CD4-positive, alpha-beta T cell treated with Interleukin-1 beta for 1 hour (primary cell): ENCODE measurements at regions not wholly inside any gene's neighbourhood (a gene's known extent, or its start where the extent isn't known, plus 50 kb on each side); places are given as distances from the start of the nearest gene placed in this dataset.

ENCODE experiments used
- DNase-seq, 2 donors: peaks; one replicate each; pipeline ENCODE4 v3.0.0-alpha.2; 2020 to 2022

DNA sequence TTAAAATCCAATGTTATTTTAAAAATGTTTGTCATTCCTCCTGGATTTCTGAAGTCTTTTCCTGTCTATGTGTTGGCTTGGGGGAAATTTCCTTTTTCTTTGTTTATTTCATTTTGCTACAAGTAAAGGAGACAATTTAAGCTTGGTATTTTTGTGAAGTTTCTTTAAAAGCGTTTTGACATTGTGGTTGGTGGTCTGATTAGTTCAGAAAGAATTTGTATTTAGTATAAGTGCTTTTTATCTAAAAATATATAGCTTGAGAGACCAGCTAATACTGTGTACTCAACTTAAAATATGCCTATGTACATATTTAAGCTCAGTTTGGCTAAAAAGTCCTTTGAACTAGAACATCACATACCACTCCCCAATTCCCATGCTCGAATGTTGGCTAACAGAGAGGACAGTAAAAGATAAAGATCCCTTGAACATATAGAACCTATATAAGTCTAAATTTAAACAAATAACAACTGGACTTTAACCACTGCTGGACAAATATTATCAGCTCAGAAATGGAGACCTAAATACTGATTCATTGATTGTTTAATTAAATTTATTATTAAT is 237.6 kb downstream of the TLE4 start:
- no peak for DNase-seq

GRCh38 chr9:79807971-79808370 is 236.2 kb downstream of the TLE4 start:
- no peak for DNase-seq

DNA sequence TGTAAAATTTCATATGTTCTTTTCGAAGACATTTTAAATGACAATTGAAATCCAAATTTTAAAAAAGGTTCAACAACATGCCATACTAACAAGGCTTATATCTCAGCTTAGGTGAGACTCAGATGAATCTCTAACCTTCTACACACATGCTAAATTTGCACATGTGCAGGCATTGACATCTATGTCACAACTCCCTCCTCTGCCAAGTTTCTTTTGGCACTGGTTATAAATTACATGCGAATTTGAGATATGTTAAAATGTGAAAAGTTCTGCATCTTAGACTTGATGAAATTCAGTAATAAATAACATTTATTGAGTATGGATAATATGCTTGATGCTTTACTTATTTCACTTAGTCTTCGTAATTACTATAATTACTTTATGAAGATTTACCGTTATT is 234.3 kb downstream of the TLE4 start:
- DNase-seq = no peak

- no peak for DNase-seq
Observed at GRCh38 chr9:79801459-79801858, 229.7 kb downstream of the TLE4 start.

GRCh38 chr9:79800578-79800977 is 228.8 kb downstream of the TLE4 start:
- no peak for DNase-seq

DNA sequence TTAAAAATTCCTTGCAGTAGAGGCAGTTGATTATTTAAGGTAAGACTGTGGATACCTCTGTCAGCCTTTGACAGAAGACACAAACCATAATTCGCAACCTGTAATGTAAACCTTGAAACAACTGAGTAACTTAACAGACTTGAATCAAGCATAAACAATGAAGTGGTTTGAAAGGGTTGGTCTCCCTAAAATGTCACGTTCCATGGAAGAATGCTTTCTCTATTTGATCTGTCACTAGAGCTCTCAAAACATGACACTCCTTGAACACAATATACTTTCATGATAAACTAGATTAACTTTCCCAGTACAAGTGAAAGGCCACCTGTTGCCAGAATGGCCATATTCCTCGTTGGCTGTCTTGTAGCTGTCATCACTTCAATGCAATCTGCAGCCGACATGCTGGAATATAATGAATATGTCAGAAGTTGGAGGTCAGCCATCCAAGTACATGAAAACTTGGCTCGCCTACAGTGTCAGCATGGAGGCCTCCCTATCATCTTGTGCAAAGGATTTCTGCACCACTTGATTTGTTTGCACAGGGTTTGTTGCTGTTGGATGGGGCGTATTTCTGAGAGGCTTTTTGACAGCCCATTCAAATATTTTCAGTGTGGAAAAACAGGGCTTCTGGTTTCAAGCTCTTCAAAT is 228.0 kb downstream of the TLE4 start:
- DNase-seq = no peak

DNA sequence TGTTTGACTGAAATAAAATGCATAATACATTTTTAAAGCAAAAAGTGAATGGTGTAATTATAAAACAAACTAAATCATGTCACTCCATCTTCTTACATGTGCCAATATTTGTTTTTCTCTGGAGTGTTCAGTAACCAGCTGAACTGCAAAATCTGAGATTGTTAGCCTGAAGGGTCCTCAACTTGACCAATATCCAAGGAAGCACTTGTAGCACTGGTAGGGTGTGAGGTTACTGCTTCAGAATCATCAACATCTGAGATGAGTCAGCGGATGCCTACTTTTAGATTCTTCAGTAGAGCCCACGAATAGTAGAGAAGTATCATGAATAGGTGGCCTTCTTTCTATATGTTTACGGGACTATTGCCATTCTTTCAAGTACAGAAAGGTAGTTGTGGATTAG is 226.7 kb downstream of the TLE4 start:
- DNase-seq = no peak

- DNase-seq = no peak
Observed at GRCh38 chr9:79796411-79796810, 224.6 kb downstream of the TLE4 start.

GRCh38 chr9:79788662-79789061 is 216.9 kb downstream of the TLE4 start:
- DNase-seq = no peak

GRCh38 chr9:79781263-79781662 is 209.5 kb downstream of the TLE4 start:
- no peak for DNase-seq

DNA sequence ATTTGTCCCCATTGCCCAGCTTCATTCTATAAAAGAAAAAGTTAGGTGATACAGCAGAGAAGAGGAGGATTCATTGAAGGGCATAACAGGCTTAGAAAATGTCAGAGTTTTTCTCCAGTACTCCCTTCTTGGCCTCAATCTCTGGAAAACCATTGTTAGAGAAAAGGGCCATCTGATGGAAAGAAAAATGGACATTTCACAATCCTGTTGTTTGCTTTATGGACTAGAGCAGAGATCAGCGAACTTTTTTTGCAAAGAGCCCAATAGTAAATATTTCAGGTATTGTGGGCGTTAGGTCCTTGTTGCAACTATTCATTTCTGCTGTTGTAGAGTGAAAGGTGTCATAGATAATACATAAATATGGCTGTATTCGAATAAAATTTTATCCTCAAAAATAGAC is 208.8 kb downstream of the TLE4 start:
- no peak for DNase-seq

DNA sequence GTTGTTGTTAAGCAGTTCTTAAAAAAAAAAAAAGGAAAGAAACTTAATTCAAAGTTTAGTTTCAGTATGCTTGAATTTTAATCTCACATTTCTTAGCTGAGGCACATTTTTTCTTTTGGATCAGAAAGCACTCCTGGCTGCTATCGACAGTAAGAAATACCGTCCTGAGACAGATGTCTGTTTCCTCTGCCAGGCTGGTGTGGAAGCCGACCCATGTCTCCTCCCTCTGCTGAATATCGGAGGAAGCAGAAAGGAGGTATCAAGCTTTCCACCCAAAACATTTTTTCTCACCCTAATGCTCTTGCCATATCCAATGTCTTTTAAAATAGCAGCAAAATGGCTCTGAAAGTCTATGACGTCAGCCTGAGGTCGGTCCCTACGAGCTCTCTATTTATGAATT is 208.1 kb downstream of the TLE4 start:
- DNase-seq = no peak

DNA sequence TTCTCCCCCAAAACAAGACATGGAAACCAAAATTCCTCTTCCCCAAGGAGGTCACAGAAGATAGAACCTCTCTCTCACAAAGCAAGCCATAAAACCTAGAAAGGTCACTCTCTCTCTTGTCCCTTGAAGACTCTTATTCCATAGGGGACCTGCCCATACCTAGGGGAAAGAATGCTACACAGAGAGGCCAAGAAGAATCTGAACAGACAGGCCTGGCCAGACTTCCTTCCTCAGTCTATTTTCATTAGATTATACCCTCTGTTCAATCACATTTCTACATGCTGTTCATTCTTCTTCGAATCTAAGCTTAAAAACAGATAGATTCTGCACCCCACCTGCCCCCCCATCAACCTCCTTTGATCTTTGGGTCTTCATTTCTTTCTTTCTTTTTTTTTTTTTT is 206.8 kb downstream of the TLE4 start:
- no peak for DNase-seq

DNA sequence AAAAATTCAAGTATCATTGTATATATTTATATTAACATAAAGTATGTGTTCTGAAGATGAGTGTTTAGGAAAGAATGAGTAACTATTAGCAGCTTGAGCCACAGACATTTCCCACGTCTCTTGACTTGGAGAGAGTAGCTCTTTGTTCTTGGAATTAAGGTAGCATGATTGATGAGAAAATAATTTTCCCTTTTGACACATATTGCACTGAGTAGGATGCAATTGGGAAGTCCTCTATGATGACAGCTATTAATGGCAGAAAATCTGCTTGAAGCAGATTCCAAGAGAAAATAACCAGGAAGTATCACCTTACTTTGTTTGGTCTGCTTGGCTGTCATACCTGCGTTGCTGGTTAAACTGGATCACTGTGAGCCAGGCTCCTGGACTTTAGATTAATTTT is 204.8 kb downstream of the TLE4 start:
- no peak for DNase-seq
